GM23338 (cell line): ENCODE measurements at regions not wholly inside any gene's neighbourhood (a gene's known extent, or its start where the extent isn't known, plus 50 kb on each side); places are given as distances from the start of the nearest gene placed in this dataset.

Source experiments
- ATAC-seq: fragments of 200-7000 bp; cut with Tn5 transposase; 3 replicates; pipeline ENCODE4 v1.9.1; 2020
- DNase-seq: peaks from one replicate; pipeline ENCODE4 v3.0.0-alpha.2; 2015; ENCODE audit warnings: low spot score
- H2AFZ ChIP-seq: fragments of 200-600 bp; sonication (generic); 2 replicates; pipeline ENCODE4 v1.8.0; 2016; ENCODE audit warnings: antibody characterized with exemption, mild to moderate bottlenecking, moderate library complexity
- H3F3A ChIP-seq: fragments of 200-600 bp; sonication (generic); replicated peaks from 2 replicates; pipeline ENCODE4 v1.8.0; 2017; ENCODE audit warnings: antibody characterized with exemption, mixed run types, low read depth
- H3K27ac ChIP-seq: fragments of 200-600 bp; sonication (generic); 2 replicates; pipeline ENCODE4 v1.6.1; 2016; ENCODE audit warnings: low read depth
- H3K27me3 ChIP-seq: fragments of 200-600 bp; sonication (generic); 2 replicates; pipeline ENCODE4 v1.8.0; 2016; ENCODE audit warnings: mild to moderate bottlenecking, mixed run types, moderate library complexity; ENCODE audit not compliant: insufficient read depth
- H3K36me3 ChIP-seq: fragments of 200-600 bp; sonication (generic); 2 replicates; pipeline ENCODE4 v1.8.0; 2016; ENCODE audit warnings: mild to moderate bottlenecking; ENCODE audit not compliant: insufficient read depth
- H3K4me1 ChIP-seq: fragments of 200-600 bp; sonication (generic); 2 replicates; pipeline ENCODE4 v1.8.0; 2016; ENCODE audit warnings: mild to moderate bottlenecking, moderate library complexity; ENCODE audit not compliant: insufficient read depth
- H3K4me2 ChIP-seq: fragments of 200-600 bp; sonication (generic); 2 replicates; pipeline ENCODE4 v1.7.1; 2017; ENCODE audit warnings: mixed run types
- H3K4me3 ChIP-seq: fragments of 200-600 bp; sonication (generic); 2 replicates; pipeline ENCODE4 v1.6.1; 2016; ENCODE audit warnings: mixed run types
- H3K79me2 ChIP-seq: fragments of 200-600 bp; sonication (generic); replicated peaks from 2 replicates; pipeline ENCODE4 v1.8.0; 2017; ENCODE audit warnings: mild to moderate bottlenecking; ENCODE audit not compliant: insufficient read depth
- H3K9me2 ChIP-seq: fragments of 200-600 bp; sonication (generic); 2 replicates; pipeline ENCODE4 v1.8.0; 2017; ENCODE audit not compliant: insufficient read depth
- H4K20me1 ChIP-seq: fragments of 200-600 bp; sonication (generic); replicated peaks from 2 replicates; pipeline ENCODE4 v1.8.0; 2017; ENCODE audit warnings: mild to moderate bottlenecking; ENCODE audit not compliant: insufficient read depth
- H3K27ac Mint-ChIP-seq: 2 replicates; pipeline ENCODE4 v1.8.0; 2020; ENCODE audit warnings: inconsistent platforms, mild to moderate bottlenecking, moderate library complexity, mixed read lengths
- H3K27me3 Mint-ChIP-seq: 3 replicates; pipeline ENCODE4 v1.8.0; 2022; ENCODE audit warnings: low read depth, mild to moderate bottlenecking, moderate library complexity, mixed read lengths, inconsistent platforms; ENCODE audit not compliant: insufficient read depth, poor library complexity
- H3K36me3 Mint-ChIP-seq: 3 replicates; pipeline ENCODE4 v1.8.0; 2021; ENCODE audit warnings: low read depth, mild to moderate bottlenecking, inconsistent platforms, moderate library complexity, mixed read lengths
- H3K4me1 Mint-ChIP-seq: 3 replicates; pipeline ENCODE4 v1.8.0; 2020; ENCODE audit warnings: mild to moderate bottlenecking, inconsistent platforms, mixed read lengths
- H3K4me3 Mint-ChIP-seq: 3 replicates; pipeline ENCODE4 v1.8.0; 2021; ENCODE audit warnings: moderate library complexity, mild to moderate bottlenecking, inconsistent platforms, mixed read lengths
- H3K9me3 Mint-ChIP-seq: 3 replicates; pipeline ENCODE4 v1.8.0; 2020; ENCODE audit warnings: moderate library complexity, mild to moderate bottlenecking, inconsistent platforms, mixed read lengths
- CREB1 ChIP-seq: fragments of 250-450 bp; sonication (Bioruptor Pico); IDR thresholded peaks from 2 replicates; pipeline ENCODE4 v1.5.0; 2020; ENCODE audit warnings: low read depth, mild to moderate bottlenecking, moderate library complexity
- EZH2 ChIP-seq: fragments of 200-600 bp; sonication (generic); IDR thresholded peaks from one replicate; pipeline ENCODE4 v1.8.0; 2017; ENCODE audit warnings: antibody characterized with exemption, mild to moderate bottlenecking, low read depth; ENCODE audit not compliant: unreplicated experiment
- EZH2phosphoT487 ChIP-seq: fragments of 200-600 bp; sonication (generic); IDR thresholded peaks from one replicate; pipeline ENCODE4 v1.8.1; 2018; ENCODE audit warnings: antibody characterized with exemption; ENCODE audit not compliant: unreplicated experiment
- JUNB ChIP-seq: IDR thresholded peaks from one replicate; pipeline ENCODE4 v1.6.1; 2016; ENCODE audit warnings: antibody characterized with exemption; ENCODE audit not compliant: unreplicated experiment
- NANOG ChIP-seq: IDR thresholded peaks from 2 replicates; pipeline ENCODE4 v1.6.1; 2016; ENCODE audit warnings: antibody characterized with exemption, borderline replicate concordance
- ZNF114 ChIP-seq: fragments of 250-450 bp; sonication (Bioruptor Pico); IDR thresholded peaks from 2 replicates; pipeline ENCODE4 v1.5.0; 2020; ENCODE audit warnings: mild to moderate bottlenecking, moderate library complexity
- ZNF331 ChIP-seq: fragments of 250-450 bp; sonication (Bioruptor Pico); IDR thresholded peaks from 2 replicates; pipeline ENCODE4 v1.5.0; 2020; ENCODE audit warnings: low read depth, mild to moderate bottlenecking, moderate library complexity
- TF ChIP-seq, protein P1 (sequence below): fragments of 250-450 bp; sonication (Bioruptor Pico); IDR thresholded peaks from 2 replicates; pipeline ENCODE4 v1.5.0; 2020; ENCODE audit warnings: mild to moderate bottlenecking, moderate library complexity
- TF ChIP-seq, protein P2 (sequence below), 2 experiments: fragments of 200-600 bp in 1 of 2; sonication (generic) in 1 of 2; conservative IDR thresholded peaks; 2 replicates each; pipeline versions ENCODE4 v1.5.1 to v1.6.1; 2016 to 2017; ENCODE audit warnings: antibody characterized with exemption in 2 of 2, low read depth in 2 of 2, mild to moderate bottlenecking in 2 of 2, moderate library complexity in 1 of 2
- TF ChIP-seq, protein P3 (sequence below): IDR thresholded peaks from one replicate; pipeline ENCODE4 v1.6.1; 2018; ENCODE audit warnings: antibody characterized with exemption; ENCODE audit not compliant: unreplicated experiment

DNA sequence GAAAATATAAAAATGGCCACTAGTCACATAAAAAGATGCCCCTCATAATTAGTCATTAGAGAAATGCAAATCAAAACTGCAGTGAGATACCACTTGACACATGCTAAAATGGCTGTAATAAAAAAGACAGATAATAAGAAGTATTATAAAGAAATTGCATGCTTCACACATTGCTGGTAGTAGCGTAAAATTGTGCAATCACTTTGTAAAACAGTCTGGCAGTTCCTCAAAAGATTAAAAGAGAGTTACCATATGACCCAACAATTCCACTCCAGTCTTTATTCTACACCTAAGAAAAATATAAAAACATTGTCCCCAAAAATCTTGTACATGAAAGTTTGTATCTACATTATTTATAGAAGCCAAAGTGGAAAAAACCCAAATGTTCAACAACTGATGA, 170.6 kb upstream of the FIGN start:
- Histone ChIP-seq H3K4me3 (no peak overlapping the region), H3K27me3 (no peaks in the 10 kb centered on the region), H3F3A (no peaks in the 10 kb centered on the region), H3K9me2 (no peaks in the 10 kb centered on the region), H3K36me3 (no peaks in the 10 kb centered on the region), H3K4me2 (no peak overlapping the region), H3K27ac (no peak overlapping the region), H2AFZ (no peak overlapping the region), H3K4me1 (no peaks in the 10 kb centered on the region), H4K20me1 (no peaks in the 10 kb centered on the region), H3K79me2 (no peaks in the 10 kb centered on the region)
- Mint-ChIP-seq H3K4me3 (no peak overlapping the region), H3K27me3 (no peaks in the 10 kb centered on the region), H3K27ac (no peak overlapping the region), H3K4me1 (no peaks in the 10 kb centered on the region), H3K9me3 (peaks cover 6% of the 10 kb centered on the region; the same call in 2 of the 3 replicates), H3K36me3 (no peaks in the 10 kb centered on the region)
- ATAC-seq = no peak
- no peak for DNase-seq
- TF ChIP-seq JUNB = no peak

DNA sequence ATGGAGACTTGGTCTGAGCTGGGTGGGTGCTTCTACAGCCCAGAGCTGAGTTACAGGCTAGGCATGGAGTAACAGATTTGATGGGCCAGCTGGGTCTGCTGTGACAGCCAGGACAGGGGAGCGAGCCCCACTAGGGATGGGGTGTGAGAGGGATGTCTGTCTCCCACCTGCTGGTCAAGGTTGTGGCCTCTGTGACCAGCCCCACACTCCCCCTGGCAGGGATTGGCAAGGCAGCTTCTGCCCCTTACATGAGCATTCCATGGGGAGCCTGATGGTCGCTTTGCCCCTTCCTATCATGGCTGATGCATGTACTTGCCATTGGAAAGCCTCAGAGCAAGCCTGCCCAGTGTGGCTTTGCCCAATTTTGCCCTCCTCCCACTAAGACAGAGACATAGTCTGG, 162.0 kb upstream of the FIGN start:
- Histone ChIP-seq H3K79me2 (no peaks in the 10 kb centered on the region), H3K4me3 (no peak overlapping the region), H3K27ac (no peak overlapping the region), H4K20me1 (no peaks in the 10 kb centered on the region), H3K36me3 (no peaks in the 10 kb centered on the region; the same call in 1 of the 2 replicates), H3K27me3 (no peaks in the 10 kb centered on the region), H3K9me2 (no peaks in the 10 kb centered on the region), H3K4me2 (no peak overlapping the region), H3K4me1 (no peaks in the 10 kb centered on the region), H3F3A (no peaks in the 10 kb centered on the region), H2AFZ (no peak overlapping the region)
- H3K36me3 Mint-ChIP-seq = peaks cover 3% of the 10 kb centered on the region
- H3K9me3 Mint-ChIP-seq = peaks cover 12% of the 10 kb centered on the region
- H3K27ac Mint-ChIP-seq = no peak overlapping the region
- H3K4me1 Mint-ChIP-seq = no peaks in the 10 kb centered on the region
- no peaks in the 10 kb centered on the region for H3K27me3 Mint-ChIP-seq
- H3K4me3 Mint-ChIP-seq = no peak overlapping the region
- no peak for DNase-seq
- ATAC-seq = no peak
- no peak for TF ChIP-seq ZNF114 (CRISPR knock-in tag)
- TF ChIP-seq, protein P1, sequence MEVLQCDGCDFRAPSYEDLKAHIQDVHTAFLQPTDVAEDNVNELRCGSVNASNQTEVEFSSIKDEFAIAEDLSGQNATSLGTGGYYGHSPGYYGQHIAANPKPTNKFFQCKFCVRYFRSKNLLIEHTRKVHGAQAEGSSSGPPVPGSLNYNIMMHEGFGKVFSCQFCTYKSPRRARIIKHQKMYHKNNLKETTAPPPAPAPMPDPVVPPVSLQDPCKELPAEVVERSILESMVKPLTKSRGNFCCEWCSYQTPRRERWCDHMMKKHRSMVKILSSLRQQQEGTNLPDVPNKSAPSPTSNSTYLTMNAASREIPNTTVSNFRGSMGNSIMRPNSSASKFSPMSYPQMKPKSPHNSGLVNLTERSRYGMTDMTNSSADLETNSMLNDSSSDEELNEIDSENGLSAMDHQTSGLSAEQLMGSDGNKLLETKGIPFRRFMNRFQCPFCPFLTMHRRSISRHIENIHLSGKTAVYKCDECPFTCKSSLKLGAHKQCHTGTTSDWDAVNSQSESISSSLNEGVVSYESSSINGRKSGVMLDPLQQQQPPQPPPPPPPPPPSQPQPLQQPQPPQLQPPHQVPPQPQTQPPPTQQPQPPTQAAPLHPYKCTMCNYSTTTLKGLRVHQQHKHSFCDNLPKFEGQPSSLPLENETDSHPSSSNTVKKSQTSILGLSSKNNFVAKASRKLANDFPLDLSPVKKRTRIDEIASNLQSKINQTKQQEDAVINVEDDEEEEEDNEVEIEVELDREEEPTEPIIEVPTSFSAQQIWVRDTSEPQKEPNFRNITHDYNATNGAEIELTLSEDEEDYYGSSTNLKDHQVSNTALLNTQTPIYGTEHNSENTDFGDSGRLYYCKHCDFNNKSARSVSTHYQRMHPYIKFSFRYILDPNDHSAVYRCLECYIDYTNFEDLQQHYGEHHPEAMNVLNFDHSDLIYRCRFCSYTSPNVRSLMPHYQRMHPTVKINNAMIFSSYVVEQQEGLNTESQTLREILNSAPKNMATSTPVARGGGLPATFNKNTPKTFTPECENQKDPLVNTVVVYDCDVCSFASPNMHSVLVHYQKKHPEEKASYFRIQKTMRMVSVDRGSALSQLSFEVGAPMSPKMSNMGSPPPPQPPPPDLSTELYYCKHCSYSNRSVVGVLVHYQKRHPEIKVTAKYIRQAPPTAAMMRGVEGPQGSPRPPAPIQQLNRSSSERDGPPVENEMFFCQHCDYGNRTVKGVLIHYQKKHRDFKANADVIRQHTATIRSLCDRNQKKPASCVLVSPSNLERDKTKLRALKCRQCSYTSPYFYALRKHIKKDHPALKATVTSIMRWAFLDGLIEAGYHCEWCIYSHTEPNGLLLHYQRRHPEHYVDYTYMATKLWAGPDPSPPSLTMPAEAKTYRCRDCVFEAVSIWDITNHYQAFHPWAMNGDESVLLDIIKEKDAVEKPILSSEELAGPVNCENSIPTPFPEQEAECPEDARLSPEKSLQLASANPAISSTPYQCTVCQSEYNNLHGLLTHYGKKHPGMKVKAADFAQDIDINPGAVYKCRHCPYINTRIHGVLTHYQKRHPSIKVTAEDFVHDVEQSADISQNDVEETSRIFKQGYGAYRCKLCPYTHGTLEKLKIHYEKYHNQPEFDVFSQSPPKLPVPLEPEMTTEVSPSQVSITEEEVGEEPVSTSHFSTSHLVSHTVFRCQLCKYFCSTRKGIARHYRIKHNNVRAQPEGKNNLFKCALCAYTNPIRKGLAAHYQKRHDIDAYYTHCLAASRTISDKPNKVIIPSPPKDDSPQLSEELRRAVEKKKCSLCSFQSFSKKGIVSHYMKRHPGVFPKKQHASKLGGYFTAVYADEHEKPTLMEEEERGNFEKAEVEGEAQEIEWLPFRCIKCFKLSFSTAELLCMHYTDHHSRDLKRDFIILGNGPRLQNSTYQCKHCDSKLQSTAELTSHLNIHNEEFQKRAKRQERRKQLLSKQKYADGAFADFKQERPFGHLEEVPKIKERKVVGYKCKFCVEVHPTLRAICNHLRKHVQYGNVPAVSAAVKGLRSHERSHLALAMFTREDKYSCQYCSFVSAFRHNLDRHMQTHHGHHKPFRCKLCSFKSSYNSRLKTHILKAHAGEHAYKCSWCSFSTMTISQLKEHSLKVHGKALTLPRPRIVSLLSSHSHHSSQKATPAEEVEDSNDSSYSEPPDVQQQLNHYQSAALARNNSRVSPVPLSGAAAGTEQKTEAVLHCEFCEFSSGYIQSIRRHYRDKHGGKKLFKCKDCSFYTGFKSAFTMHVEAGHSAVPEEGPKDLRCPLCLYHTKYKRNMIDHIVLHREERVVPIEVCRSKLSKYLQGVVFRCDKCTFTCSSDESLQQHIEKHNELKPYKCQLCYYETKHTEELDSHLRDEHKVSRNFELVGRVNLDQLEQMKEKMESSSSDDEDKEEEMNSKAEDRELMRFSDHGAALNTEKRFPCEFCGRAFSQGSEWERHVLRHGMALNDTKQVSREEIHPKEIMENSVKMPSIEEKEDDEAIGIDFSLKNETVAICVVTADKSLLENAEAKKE (CRISPR knock-in tag) = no peak
- TF ChIP-seq CREB1 (CRISPR knock-in tag) = no peak
- TF ChIP-seq EZH2 = no peak
- TF ChIP-seq, protein P2, sequence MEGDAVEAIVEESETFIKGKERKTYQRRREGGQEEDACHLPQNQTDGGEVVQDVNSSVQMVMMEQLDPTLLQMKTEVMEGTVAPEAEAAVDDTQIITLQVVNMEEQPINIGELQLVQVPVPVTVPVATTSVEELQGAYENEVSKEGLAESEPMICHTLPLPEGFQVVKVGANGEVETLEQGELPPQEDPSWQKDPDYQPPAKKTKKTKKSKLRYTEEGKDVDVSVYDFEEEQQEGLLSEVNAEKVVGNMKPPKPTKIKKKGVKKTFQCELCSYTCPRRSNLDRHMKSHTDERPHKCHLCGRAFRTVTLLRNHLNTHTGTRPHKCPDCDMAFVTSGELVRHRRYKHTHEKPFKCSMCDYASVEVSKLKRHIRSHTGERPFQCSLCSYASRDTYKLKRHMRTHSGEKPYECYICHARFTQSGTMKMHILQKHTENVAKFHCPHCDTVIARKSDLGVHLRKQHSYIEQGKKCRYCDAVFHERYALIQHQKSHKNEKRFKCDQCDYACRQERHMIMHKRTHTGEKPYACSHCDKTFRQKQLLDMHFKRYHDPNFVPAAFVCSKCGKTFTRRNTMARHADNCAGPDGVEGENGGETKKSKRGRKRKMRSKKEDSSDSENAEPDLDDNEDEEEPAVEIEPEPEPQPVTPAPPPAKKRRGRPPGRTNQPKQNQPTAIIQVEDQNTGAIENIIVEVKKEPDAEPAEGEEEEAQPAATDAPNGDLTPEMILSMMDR (conservative IDR thresholded peaks at IDR 0.05; ENCODE audit: low read depth in 2 of 2) = no peak
- TF ChIP-seq, protein P3, sequence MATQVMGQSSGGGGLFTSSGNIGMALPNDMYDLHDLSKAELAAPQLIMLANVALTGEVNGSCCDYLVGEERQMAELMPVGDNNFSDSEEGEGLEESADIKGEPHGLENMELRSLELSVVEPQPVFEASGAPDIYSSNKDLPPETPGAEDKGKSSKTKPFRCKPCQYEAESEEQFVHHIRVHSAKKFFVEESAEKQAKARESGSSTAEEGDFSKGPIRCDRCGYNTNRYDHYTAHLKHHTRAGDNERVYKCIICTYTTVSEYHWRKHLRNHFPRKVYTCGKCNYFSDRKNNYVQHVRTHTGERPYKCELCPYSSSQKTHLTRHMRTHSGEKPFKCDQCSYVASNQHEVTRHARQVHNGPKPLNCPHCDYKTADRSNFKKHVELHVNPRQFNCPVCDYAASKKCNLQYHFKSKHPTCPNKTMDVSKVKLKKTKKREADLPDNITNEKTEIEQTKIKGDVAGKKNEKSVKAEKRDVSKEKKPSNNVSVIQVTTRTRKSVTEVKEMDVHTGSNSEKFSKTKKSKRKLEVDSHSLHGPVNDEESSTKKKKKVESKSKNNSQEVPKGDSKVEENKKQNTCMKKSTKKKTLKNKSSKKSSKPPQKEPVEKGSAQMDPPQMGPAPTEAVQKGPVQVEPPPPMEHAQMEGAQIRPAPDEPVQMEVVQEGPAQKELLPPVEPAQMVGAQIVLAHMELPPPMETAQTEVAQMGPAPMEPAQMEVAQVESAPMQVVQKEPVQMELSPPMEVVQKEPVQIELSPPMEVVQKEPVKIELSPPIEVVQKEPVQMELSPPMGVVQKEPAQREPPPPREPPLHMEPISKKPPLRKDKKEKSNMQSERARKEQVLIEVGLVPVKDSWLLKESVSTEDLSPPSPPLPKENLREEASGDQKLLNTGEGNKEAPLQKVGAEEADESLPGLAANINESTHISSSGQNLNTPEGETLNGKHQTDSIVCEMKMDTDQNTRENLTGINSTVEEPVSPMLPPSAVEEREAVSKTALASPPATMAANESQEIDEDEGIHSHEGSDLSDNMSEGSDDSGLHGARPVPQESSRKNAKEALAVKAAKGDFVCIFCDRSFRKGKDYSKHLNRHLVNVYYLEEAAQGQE = no peak
- no peak for TF ChIP-seq EZH2phosphoT487
- TF ChIP-seq ZNF331 (CRISPR knock-in tag) = no peak
- TF ChIP-seq NANOG = no peak
